ENCODE measurements at regions not wholly inside any gene's neighbourhood (a gene's known extent, or its start where the extent isn't known, plus 50 kb on each side); places are given as distances from the start of the nearest gene placed in this dataset.

DNA sequence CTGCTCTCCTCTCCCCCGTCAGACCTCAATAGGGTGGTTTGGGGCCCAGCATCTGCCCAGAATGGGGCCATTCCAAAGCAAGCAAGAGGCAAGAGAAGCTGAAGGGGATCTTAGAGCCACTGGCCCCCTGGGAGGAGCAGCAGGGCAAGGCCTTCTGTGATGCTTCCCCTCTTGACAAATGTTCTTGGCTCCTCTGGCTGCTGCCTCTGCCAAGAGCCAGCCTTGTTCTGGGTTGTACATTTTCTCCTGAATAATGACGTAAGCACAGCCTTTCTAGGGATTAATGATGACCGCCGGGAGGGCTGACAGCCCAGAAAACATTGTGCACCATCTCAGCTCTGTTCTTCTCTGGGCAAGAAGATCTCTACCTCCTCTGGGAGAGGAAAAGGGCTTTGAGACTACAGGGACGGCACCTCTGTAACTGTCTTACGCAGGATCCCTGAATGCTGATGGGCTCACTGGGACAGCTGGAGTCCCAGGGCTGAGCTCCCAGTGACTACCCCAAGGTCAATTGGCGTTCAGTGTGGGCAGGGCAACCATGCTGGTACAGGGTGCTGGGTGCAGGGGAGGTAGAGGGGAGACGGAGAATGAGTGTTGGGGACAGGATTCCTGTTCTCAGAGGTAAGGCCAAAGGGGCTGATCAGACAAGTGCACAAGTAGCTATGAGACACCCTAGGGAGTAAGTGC, 253.3 kb downstream of the FAM43A start:
- TF ChIP-seq, protein P1, sequence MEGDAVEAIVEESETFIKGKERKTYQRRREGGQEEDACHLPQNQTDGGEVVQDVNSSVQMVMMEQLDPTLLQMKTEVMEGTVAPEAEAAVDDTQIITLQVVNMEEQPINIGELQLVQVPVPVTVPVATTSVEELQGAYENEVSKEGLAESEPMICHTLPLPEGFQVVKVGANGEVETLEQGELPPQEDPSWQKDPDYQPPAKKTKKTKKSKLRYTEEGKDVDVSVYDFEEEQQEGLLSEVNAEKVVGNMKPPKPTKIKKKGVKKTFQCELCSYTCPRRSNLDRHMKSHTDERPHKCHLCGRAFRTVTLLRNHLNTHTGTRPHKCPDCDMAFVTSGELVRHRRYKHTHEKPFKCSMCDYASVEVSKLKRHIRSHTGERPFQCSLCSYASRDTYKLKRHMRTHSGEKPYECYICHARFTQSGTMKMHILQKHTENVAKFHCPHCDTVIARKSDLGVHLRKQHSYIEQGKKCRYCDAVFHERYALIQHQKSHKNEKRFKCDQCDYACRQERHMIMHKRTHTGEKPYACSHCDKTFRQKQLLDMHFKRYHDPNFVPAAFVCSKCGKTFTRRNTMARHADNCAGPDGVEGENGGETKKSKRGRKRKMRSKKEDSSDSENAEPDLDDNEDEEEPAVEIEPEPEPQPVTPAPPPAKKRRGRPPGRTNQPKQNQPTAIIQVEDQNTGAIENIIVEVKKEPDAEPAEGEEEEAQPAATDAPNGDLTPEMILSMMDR (conservative IDR thresholded peaks at IDR 0.05; ENCODE audit: low read depth, low read length) = no peak
- TF ChIP-seq POLR2A (IDR thresholded peaks at IDR 0.05; ENCODE audit: low read depth, low read length) (no peak), MXI1 (IDR thresholded peaks at IDR 0.05; ENCODE audit: borderline replicate concordance, low read depth, low read length) (no peak), CHD1 (IDR thresholded peaks at IDR 0.05; ENCODE audit: low read depth, low read length) (no peak), CEBPB (IDR thresholded peaks at IDR 0.05; ENCODE audit: low read depth, low read length) (no peak), RAD21 (IDR thresholded peaks at IDR 0.05; ENCODE audit: low read length) (no peak), MAFK (IDR thresholded peaks at IDR 0.05; ENCODE audit: low read depth, low read length) (no peak), FOS (IDR thresholded peaks at IDR 0.05; ENCODE audit: low read depth, low read length) (no peak), RFX5 (IDR thresholded peaks at IDR 0.05; ENCODE audit: low read depth, low read length) (no peak), SMC3 (IDR thresholded peaks at IDR 0.05; ENCODE audit: low read depth, low read length) (no peak), BHLHE40 (IDR thresholded peaks at IDR 0.05; ENCODE audit: low read depth, low read length) (no peak), RCOR1 (IDR thresholded peaks at IDR 0.05; ENCODE audit: insufficient replicate concordance, low read length) (no peak)
- TF ChIP-seq, protein P2, sequence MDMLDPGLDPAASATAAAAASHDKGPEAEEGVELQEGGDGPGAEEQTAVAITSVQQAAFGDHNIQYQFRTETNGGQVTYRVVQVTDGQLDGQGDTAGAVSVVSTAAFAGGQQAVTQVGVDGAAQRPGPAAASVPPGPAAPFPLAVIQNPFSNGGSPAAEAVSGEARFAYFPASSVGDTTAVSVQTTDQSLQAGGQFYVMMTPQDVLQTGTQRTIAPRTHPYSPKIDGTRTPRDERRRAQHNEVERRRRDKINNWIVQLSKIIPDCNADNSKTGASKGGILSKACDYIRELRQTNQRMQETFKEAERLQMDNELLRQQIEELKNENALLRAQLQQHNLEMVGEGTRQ (IDR thresholded peaks at IDR 0.05; ENCODE audit: low read depth, low read length) = no peak

Measured in IMR-90 (cell line).